ENCODE measurements at regions not wholly inside any gene's neighbourhood (a gene's known extent, or its start where the extent isn't known, plus 50 kb on each side); places are given as distances from the start of the nearest gene placed in this dataset.

- TF ChIP-seq EZH2 (IDR thresholded peaks at IDR 0.05; ENCODE audit: borderline replicate concordance): no peak
- no peak for TF ChIP-seq CTCF (IDR thresholded peaks at IDR 0.05; ENCODE audit: poor library complexity)
- TF ChIP-seq EZH2phosphoT487 (IDR thresholded peaks at IDR 0.05; ENCODE audit: low read depth, severe bottlenecking, unreplicated experiment): no peak
Measured at GRCh38 chr2:195202163-195202845, 454.7 kb upstream of the SLC39A10 start.

Measured in hepatocyte (in vitro differentiated cells).